Dendritic cell treated with granulocyte-macrophage colony-stimulating factor and Interleukin-4, amounts not matched to agents 40 ng/mL and 50 ng/mL, for 4 days (primary cell): ENCODE measurements at regions not wholly inside any gene's neighbourhood (a gene's known extent, or its start where the extent isn't known, plus 50 kb on each side); places are given as distances from the start of the nearest gene placed in this dataset.

Experiments
- H3K27ac Mint-ChIP-seq: one replicate; pipeline ENCODE4 v1.8.0; 2022; ENCODE audit warnings: mild to moderate bottlenecking, mixed read lengths
- H3K27me3 Mint-ChIP-seq: one replicate; pipeline ENCODE4 v1.8.0; 2022; ENCODE audit warnings: mild to moderate bottlenecking, mixed read lengths
- H3K36me3 Mint-ChIP-seq: one replicate; pipeline ENCODE4 v1.8.0; 2022; ENCODE audit warnings: low read depth, mixed read lengths
- H3K4me1 Mint-ChIP-seq: one replicate; pipeline ENCODE4 v1.8.0; 2022; ENCODE audit warnings: low read depth, mixed read lengths
- H3K4me3 Mint-ChIP-seq: one replicate; pipeline ENCODE4 v1.8.0; 2022; ENCODE audit warnings: mild to moderate bottlenecking, moderate library complexity, mixed read lengths
- H3K9me3 Mint-ChIP-seq: one replicate; pipeline ENCODE4 v1.8.0; 2022; ENCODE audit warnings: mixed read lengths
- intact Hi-C: fragments of 100-400 bp; cut with micrococcal nuclease; formaldehyde crosslinking; loops from one replicate; pipeline ENCODE4 v1.15.0; 2022

DNA sequence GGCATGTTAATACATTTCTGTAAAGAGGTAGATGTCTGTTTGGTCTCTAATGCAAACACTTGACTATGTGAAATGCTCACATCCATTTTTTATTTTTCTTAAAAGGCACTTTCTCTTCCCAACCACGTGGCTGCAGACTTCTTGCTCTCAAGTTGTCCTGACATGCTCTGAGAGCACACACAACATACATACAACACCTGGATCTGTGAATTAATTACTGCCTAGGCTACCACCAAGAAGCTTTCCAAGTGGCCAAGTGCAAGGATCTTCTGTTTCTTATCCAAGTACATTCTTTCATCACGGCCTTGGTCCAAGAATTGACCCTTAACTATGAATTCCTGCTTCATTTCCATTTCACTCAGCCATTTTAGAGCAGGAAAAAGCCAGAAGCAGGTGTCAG is 110.8 kb downstream of the SPRY1 start:
- H3K36me3 Mint-ChIP-seq: no peaks in the 10 kb centered on the region
- H3K4me3 Mint-ChIP-seq: no peak overlapping the region
- intact Hi-C loops: no loop called here
- H3K27ac Mint-ChIP-seq: no peak overlapping the region
- H3K27me3 Mint-ChIP-seq: peaks cover 24% of the 10 kb centered on the region
- no peaks in the 10 kb centered on the region for H3K9me3 Mint-ChIP-seq
- H3K4me1 Mint-ChIP-seq: peaks cover 17% of the 10 kb centered on the region

DNA sequence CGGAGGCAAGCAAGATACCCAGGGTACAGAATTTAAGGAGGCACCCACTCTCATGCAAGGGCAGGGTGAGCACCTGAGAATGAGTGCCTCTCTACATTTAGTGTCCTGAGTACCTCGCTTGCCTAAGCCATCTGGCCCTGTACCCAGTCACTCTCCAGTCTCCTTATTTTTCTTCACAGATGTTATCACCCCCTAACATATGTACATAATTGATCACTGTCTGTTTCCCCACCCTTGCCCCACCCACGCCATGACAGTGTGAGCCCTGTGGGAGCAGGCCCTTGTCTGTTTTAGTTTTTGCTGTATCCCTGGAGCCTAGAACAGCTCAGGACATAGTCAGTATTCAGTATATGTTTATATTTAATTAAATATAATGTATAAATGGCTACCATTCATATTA is 113.6 kb downstream of the SPRY1 start:
- Mint-ChIP-seq H3K27ac (no peak overlapping the region), H3K9me3 (no peaks in the 10 kb centered on the region), H3K36me3 (no peaks in the 10 kb centered on the region), H3K4me1 (peaks cover 8% of the 10 kb centered on the region), H3K27me3 (peaks cover 19% of the 10 kb centered on the region), H3K4me3 (no peak overlapping the region)
- intact Hi-C loops: no loop called here

DNA sequence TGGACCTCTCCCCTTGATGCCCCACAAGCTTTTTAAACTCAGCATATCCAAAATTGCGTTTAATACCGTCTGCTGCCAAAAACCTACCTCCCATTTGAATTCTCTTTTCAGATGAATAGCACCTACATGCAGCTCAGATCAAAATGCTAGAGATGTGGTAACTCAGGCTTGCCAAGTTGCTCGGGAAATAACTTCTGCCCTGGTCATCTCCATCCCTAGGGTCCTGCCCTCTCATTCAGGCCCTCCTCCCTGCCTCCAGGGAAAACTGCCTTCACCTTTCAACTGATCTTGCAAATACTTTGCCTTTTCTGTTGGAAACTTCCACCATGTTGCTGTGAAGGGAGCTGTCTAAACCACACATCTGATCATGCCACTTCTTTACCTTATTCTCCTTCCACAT is 114.1 kb downstream of the SPRY1 start:
- no peaks in the 10 kb centered on the region for H3K36me3 Mint-ChIP-seq
- no peak overlapping the region for H3K27ac Mint-ChIP-seq
- peaks cover 4% of the 10 kb centered on the region for H3K4me1 Mint-ChIP-seq
- intact Hi-C loops: no loop called here
- peaks cover 14% of the 10 kb centered on the region for H3K27me3 Mint-ChIP-seq
- H3K4me3 Mint-ChIP-seq: no peak overlapping the region
- H3K9me3 Mint-ChIP-seq: no peaks in the 10 kb centered on the region

DNA sequence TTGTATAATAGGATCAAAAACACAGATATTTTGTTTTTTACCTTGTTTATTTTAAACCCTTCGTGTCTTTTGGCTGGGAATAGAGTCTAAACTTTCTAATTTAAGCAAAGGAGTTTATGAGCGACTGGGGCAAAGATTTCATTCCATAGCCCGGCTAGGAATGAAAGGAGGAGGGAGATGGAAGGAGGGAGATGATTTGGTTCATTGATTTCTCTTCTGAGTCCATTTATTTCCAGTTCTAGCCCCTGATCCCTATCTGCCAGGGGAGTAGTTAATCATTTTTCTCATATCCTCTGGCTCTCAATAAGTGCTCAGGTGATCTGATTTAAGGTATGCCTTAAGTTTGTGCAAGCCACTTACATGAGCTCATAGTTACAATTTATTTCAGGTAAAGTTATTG is 120.0 kb downstream of the SPRY1 start:
- Mint-ChIP-seq H3K36me3 (no peaks in the 10 kb centered on the region), H3K4me1 (no peaks in the 10 kb centered on the region), H3K9me3 (no peaks in the 10 kb centered on the region), H3K27me3 (no peaks in the 10 kb centered on the region), H3K4me3 (no peak overlapping the region), H3K27ac (no peak overlapping the region)
- intact Hi-C loops: no loop called here

DNA sequence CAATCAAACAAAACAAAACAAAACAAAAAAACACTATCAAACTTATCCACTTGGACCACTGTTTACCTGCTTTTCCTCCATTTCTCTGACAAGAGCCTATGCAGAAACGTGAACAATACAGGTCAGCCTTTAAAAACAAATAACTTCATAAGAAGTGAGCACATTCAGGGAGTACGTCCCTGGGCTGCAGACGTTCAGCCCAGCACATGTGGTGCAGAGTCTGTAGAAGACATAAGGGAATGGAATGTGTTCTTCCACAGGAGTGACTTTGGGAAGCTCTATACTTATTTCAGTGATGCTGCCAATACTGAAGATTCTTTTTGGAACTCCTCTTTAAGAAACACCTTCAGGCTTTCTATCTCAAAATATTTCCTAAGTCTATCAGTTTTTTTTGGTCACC is 120.6 kb downstream of the SPRY1 start:
- Mint-ChIP-seq H3K36me3 (no peaks in the 10 kb centered on the region), H3K4me3 (no peak overlapping the region), H3K4me1 (no peaks in the 10 kb centered on the region), H3K27me3 (no peaks in the 10 kb centered on the region), H3K27ac (no peak overlapping the region), H3K9me3 (no peaks in the 10 kb centered on the region)
- intact Hi-C loops: no loop called here

DNA sequence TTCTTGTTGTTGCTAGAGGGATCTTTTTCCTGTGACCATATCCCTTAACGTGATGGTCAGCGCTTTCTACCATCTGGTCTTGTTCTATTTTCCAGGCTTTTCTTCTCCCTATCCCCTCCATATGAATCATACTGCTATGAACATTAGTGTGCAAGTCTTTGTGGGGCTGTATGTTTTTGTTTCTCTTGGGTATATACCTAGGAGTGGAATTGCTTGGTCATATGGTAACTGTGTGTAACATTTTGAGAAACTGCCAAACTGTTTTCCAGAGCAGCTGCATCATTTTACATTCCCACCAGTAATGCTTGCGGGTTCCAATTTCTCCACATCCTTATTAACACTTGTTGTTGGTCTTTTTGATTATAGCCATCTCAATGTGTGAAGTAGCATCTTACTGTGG is 121.4 kb downstream of the SPRY1 start:
- Mint-ChIP-seq H3K4me1 (no peaks in the 10 kb centered on the region), H3K36me3 (no peaks in the 10 kb centered on the region), H3K27me3 (no peaks in the 10 kb centered on the region), H3K9me3 (no peaks in the 10 kb centered on the region), H3K27ac (no peak overlapping the region), H3K4me3 (no peak overlapping the region)
- intact Hi-C loops: no loop called here

DNA sequence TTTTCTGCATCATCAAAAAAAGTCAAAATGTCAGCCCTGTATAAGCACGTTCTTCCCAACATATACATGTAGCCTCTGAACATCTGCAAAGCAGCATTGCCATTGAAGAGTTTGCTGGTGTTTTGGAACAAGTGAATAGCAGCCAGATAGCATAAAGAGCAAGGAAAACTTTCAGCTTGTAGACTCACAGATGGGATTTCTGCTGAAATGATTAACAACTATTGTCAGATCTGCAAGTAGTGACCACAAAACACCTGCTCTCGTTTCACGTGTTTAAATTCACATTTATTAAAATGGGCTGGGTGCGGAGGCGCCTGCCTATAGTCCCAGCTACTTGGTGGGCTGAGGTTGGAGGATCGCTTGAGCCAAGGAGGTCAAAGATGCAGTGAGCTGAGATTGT is 123.7 kb downstream of the SPRY1 start:
- intact Hi-C loops: no loop called here
- no peak overlapping the region for H3K27ac Mint-ChIP-seq
- no peaks in the 10 kb centered on the region for H3K27me3 Mint-ChIP-seq
- no peaks in the 10 kb centered on the region for H3K9me3 Mint-ChIP-seq
- H3K4me3 Mint-ChIP-seq: no peak overlapping the region
- no peaks in the 10 kb centered on the region for H3K4me1 Mint-ChIP-seq
- H3K36me3 Mint-ChIP-seq: no peaks in the 10 kb centered on the region

DNA sequence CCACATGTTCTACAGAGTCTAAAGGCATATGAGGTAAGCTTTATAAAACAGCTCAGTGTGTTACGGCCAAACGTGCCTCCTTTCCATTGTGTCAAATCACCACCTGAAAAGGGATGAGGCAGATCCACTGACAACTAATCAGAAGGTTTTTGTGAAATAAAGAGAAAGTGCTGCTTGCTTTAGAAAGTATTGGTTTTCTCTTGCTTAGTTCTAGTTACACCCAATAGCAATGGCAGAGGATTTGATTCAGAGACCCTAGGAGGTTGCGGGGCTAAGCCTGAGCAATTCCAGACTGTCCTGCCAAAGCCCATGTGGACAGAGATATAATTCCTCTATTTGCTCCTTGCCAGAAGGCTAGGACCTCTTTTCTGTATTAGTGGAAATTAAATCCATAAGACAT is 125.5 kb downstream of the SPRY1 start:
- no peaks in the 10 kb centered on the region for H3K4me1 Mint-ChIP-seq
- H3K27ac Mint-ChIP-seq: no peak overlapping the region
- H3K27me3 Mint-ChIP-seq: no peaks in the 10 kb centered on the region
- no peaks in the 10 kb centered on the region for H3K36me3 Mint-ChIP-seq
- intact Hi-C loops: no loop called here
- no peak overlapping the region for H3K4me3 Mint-ChIP-seq
- no peaks in the 10 kb centered on the region for H3K9me3 Mint-ChIP-seq

DNA sequence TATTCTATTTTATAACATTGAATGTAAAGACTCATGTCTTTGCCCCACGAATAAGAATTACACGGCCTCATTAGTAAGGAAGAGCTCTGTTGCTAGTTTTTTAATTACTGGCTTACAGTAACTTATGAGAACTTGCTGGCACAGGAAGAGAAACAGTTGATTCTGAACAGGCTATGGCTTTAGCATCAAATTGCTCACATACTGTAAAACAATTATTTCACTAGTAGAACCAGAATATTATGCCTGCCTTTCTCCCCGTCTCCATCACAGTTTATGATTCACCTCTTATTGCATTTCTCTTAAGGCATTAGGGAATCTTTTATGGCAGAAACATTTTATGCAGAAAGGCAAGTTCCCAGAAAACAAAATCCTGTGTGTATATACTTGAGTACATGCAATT is 126.1 kb downstream of the SPRY1 start:
- H3K27ac Mint-ChIP-seq: no peak overlapping the region
- H3K4me3 Mint-ChIP-seq: no peak overlapping the region
- no peaks in the 10 kb centered on the region for H3K4me1 Mint-ChIP-seq
- H3K9me3 Mint-ChIP-seq: no peaks in the 10 kb centered on the region
- H3K27me3 Mint-ChIP-seq: no peaks in the 10 kb centered on the region
- intact Hi-C loops: no loop called here
- no peaks in the 10 kb centered on the region for H3K36me3 Mint-ChIP-seq

DNA sequence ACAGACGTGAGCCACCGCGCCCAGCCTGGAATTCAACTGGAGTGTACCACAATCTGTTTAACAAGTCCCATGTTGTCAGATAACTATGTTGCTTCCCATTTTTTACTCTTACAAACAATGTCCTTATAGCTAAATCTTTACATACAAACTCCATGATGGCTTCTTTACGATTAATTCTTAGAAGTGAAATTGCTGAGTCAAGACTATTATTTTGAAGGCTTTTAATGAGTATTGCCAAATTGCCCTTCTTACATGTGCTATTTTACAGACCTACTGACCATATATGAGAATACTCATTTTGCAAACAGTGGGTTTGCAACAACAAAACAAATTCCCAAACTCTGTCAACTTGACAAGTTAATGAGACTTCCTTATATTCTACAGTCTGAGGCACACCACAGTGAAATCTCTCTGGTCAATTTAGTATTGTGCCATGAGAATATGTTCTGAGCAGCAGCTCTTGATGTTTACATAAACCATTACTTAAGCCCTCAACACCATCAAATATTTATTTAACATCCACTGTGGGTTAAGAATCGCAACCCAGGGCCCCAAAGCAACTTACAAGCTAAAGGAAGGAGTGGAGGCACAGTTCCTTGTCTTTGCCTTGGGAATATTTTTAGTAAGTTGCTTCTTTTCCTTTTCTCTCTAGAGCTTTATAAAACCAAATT is 128.5 kb downstream of the SPRY1 start:
- Mint-ChIP-seq H3K27ac (no peak overlapping the region), H3K4me3 (no peak overlapping the region), H3K9me3 (no peaks in the 10 kb centered on the region), H3K27me3 (no peaks in the 10 kb centered on the region), H3K36me3 (no peaks in the 10 kb centered on the region), H3K4me1 (no peaks in the 10 kb centered on the region)
- intact Hi-C loops: no loop called here

DNA sequence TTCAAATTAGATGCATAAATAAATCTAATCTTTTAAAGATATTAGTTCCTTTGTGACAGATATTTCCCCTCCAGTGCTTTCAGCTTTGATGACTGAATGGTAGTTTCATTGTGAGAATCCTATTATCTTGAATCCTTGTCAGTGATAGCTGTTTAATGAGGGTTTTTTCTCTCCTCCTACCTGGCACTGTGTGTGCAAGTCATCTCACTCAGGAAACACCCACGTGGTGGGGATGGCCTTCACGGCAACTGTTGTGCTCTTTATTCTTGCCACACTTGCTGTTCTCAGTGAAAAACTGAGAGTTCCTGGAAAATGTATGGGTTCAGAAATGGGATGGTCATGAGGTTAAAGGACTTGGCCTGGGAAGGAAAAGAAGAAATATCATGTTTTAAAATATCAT is 129.9 kb downstream of the SPRY1 start:
- Mint-ChIP-seq H3K36me3 (no peaks in the 10 kb centered on the region), H3K4me1 (no peaks in the 10 kb centered on the region), H3K27me3 (no peaks in the 10 kb centered on the region), H3K4me3 (no peak overlapping the region), H3K27ac (no peak overlapping the region), H3K9me3 (no peaks in the 10 kb centered on the region)
- intact Hi-C loops: no loop called here

DNA sequence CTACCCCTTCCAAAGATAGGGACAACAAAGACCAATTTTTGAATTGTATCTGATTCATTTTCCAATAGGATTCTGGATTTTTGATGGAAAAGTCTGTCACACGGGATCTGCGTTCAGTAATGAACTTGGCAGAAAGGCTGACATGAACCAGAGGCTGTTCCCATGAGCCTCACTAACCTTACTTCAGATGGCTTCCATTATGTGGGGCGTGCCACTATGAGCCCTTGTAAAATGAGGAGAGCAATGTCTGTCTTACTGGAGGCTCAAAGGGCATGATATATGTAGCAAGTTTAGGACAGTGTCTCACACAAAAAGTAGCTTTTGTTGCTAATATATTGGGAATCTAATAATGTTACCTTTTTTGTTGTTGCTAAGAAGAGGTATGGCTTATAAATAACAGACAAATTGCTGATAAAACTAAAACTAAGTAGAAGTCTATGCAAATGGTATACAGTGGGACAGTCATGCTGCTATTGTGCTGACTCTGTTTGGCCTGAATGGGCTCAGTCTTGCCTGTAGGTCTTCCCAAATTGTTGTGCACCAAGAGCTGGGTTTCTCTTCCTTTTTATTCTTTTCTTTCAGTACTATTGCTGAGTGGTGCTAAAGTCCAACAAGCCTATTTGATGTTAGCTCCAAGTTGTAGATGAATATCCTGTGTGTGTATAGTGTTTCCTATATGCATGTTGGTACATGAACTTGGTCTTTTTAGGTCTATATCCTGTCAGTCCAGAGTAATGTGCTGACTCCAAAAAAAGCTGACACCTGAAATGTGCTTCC is 132.1 kb downstream of the SPRY1 start:
- Mint-ChIP-seq H3K4me3 (no peak overlapping the region), H3K27me3 (no peaks in the 10 kb centered on the region), H3K4me1 (no peaks in the 10 kb centered on the region), H3K36me3 (no peaks in the 10 kb centered on the region), H3K27ac (no peak overlapping the region), H3K9me3 (no peaks in the 10 kb centered on the region)
- intact Hi-C loops: no loop called here

DNA sequence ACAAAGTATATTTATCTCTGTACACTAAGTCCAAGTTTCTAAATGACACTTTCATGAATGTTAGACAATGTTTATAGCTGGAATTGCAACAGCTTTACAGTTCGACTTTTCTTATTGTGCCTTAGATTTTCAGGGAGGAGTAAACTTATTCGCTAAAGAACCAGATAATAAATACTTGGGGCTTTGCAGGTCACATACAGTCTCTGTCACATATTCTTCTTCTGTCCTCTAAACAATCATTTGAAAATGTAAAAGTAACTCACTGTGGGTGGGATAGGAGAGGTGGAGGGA is 132.6 kb downstream of the SPRY1 start:
- no peak overlapping the region for H3K27ac Mint-ChIP-seq
- H3K4me3 Mint-ChIP-seq: no peak overlapping the region

DNA sequence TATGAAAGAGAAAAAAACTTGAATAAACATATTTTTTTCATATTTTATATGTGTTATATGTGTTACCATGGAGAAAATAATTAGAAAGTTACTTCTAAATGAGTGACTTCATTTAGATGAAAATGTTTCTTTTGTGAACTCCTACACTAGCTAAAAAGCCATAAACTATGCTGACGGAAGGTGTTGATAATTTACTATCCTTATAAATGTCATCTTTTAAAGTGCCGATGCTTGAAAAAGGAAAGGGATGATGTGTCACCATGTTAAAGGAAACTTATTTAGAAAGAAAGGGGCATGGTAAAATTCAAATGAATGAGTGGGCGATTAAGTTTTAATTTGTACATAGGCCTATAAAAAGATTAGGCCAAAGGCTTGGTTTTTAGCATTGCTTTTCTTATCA is 133.8 kb downstream of the SPRY1 start:
- Mint-ChIP-seq H3K36me3 (no peaks in the 10 kb centered on the region), H3K27me3 (no peaks in the 10 kb centered on the region), H3K4me3 (no peak overlapping the region), H3K4me1 (no peaks in the 10 kb centered on the region), H3K9me3 (no peaks in the 10 kb centered on the region), H3K27ac (no peak overlapping the region)
- intact Hi-C loops: no loop called here

More for the DNA sequence above, 132.6 kb downstream of the SPRY1 start:
- H3K36me3 Mint-ChIP-seq: no peaks in the 10 kb centered on the region
- intact Hi-C loops: no loop called here
- no peaks in the 10 kb centered on the region for H3K4me1 Mint-ChIP-seq
- no peaks in the 10 kb centered on the region for H3K27me3 Mint-ChIP-seq
- no peaks in the 10 kb centered on the region for H3K9me3 Mint-ChIP-seq
